ENCODE measurements at regions not wholly inside any gene's neighbourhood (a gene's known extent, or its start where the extent isn't known, plus 50 kb on each side); places are given as distances from the start of the nearest gene placed in this dataset.

DNA sequence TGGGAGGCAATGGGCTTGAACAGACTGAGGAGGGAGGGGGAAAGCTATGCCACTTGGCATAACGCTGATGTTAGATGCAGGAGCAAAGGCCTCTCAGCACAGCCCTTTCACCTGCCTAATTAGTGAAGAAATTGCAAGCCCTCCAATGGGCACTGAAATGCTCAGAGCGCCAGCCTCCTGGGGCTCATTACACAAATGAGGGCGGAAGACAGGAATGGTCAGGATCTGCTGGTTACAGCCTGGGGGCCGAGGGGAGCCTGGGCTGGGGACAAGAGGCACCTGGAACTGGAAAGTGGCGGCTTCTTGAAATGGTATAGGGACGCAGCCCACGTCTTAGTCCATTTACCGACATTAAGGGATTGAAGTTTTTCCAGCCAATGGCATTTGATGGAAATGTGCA lies 50.2 kb upstream of the PLET1 start:
- H3K27me3 Mint-ChIP-seq (ENCODE audit: low read depth in 2 of 2): peaks cover 0 to 3% of the 10 kb centered on the region in 2 donors
- DNase-seq: no peak
- no peak overlapping the region for H3K4me3 ChIP-seq (ENCODE audit: low read length)
- no peaks in the 10 kb centered on the region for H3K9me3 ChIP-seq (ENCODE audit: control insufficient read depth, insufficient read depth, low read length)
- H3K27ac ChIP-seq (ENCODE audit: low read length): no peak overlapping the region
- H3K27me3 ChIP-seq (ENCODE audit: control insufficient read depth, insufficient read depth, low read length): no peaks in the 10 kb centered on the region
- H3K27ac Mint-ChIP-seq: no peak overlapping the region
- TF ChIP-seq, protein P1, sequence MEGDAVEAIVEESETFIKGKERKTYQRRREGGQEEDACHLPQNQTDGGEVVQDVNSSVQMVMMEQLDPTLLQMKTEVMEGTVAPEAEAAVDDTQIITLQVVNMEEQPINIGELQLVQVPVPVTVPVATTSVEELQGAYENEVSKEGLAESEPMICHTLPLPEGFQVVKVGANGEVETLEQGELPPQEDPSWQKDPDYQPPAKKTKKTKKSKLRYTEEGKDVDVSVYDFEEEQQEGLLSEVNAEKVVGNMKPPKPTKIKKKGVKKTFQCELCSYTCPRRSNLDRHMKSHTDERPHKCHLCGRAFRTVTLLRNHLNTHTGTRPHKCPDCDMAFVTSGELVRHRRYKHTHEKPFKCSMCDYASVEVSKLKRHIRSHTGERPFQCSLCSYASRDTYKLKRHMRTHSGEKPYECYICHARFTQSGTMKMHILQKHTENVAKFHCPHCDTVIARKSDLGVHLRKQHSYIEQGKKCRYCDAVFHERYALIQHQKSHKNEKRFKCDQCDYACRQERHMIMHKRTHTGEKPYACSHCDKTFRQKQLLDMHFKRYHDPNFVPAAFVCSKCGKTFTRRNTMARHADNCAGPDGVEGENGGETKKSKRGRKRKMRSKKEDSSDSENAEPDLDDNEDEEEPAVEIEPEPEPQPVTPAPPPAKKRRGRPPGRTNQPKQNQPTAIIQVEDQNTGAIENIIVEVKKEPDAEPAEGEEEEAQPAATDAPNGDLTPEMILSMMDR (IDR thresholded peaks at IDR 0.05): no peak
- WGBS (ENCODE audit: insufficient coverage): 93% methylated on average over 8 of the region's 8 CpGs
- H3K36me3 ChIP-seq (ENCODE audit: control insufficient read depth, insufficient read depth, low read length): no peaks in the 10 kb centered on the region
- intact Hi-C loops (cut with micrococcal nuclease): no loop called here
- no peak overlapping the region for H3K4me3 Mint-ChIP-seq
- no peaks in the 10 kb centered on the region for H3K4me1 ChIP-seq (ENCODE audit: control insufficient read depth, insufficient read depth, low read length)
- peaks cover 0 to 3% of the 10 kb centered on the region in 2 donors for H3K9me3 Mint-ChIP-seq
- no peak for ATAC-seq
- no peaks in the 10 kb centered on the region for H3K36me3 Mint-ChIP-seq
- no peaks in the 10 kb centered on the region for H3K4me1 Mint-ChIP-seq

DNA sequence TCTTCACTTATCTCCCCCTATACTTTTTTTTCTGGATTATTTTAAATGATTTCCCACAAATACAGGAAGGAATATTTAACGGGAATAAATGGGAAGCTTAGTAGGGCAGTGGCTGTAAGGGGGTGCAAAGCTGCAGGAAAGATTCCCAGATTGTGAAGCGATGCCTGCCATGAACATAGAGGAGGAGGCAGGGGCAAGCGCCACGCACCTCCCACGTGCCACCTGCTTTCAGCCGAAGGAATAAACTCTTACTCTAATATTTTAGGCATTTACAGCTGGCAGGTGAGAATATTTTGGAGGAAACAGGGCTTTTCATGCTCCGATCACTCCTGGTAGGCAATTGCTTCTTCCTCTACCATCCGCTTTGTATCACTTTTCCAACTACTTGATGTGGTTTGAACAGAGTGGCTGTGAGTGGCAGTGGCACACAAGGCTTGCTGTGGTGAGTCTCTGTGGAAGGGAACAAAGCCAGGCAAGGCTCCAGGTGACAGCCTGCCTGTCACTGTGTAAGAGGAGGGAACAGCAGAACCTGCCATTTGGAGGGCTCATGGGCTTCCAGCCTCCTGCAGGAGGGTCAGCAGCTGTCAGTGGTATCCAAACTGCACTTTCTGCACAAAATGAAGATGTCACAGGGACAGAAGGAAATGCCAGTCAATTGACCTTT lies 54.5 kb upstream of the PLET1 start:
- no peaks in the 10 kb centered on the region for H3K9me3 Mint-ChIP-seq
- no peak overlapping the region for H3K27ac ChIP-seq (ENCODE audit: low read length)
- DNase-seq (no peak), ATAC-seq (no peak)
- no peaks in the 10 kb centered on the region for H3K36me3 ChIP-seq (ENCODE audit: control insufficient read depth, insufficient read depth, low read length)
- intact Hi-C loops (cut with micrococcal nuclease): no loop called here
- TF ChIP-seq, protein P1 (IDR thresholded peaks at IDR 0.05): no peak
- H3K4me3 ChIP-seq (ENCODE audit: low read length): no peak overlapping the region
- no peaks in the 10 kb centered on the region for H3K9me3 ChIP-seq (ENCODE audit: control insufficient read depth, insufficient read depth, low read length)
- no peak overlapping the region for H3K4me3 Mint-ChIP-seq
- H3K36me3 Mint-ChIP-seq: peaks cover 11% of the 10 kb centered on the region
- WGBS (ENCODE audit: insufficient coverage): 97% methylated on average over 6 of the region's 8 CpGs
- no peaks in the 10 kb centered on the region for H3K4me1 ChIP-seq (ENCODE audit: control insufficient read depth, insufficient read depth, low read length)
- H3K4me1 Mint-ChIP-seq: no peaks in the 10 kb centered on the region
- no peaks in the 10 kb centered on the region for H3K27me3 ChIP-seq (ENCODE audit: control insufficient read depth, insufficient read depth, low read length)
- H3K27me3 Mint-ChIP-seq (ENCODE audit: low read depth in 2 of 2): peaks cover 0 to 3% of the 10 kb centered on the region in 2 donors
- no peak overlapping the region for H3K27ac Mint-ChIP-seq

DNA sequence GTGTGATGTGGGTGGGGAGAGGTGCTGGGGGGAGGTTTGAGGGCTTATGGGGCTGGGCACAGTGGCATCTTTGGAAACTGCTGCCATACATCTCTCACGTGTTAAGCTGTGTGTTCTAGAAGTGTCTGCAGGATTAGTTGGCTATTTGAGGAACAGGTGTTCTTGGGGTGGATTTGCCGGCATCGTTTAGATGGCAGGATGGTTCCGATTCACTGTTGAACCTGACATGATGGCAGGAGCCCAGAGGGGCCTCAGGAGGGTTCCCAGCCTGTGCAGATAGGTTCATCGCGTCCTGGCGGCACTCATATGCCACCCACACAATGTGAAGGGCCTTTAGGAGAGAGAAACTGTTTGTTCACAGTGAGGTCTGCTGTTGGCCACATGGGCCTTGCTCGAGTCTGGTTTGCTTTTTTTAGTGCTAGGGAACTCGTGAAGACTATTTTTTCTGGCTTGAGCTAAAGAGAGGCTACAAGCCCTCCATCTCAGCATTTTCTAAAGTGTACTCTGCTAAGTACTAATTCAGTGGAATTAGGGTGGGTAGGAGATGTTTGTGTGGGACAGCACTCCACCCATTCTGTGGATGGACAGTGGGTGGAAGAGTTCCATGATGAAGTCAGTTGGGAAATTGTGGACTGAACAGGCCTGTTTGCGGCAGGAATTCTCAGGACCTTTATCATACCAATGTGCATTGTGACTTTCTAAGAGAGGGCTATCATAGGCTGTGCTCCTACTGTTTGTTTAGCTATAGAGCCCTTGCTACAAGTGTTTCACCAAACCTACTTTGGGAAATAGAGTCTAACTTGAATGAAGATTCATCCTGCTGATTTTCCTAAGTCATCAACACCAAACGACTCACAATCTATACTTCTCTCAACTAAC lies 55.4 kb upstream of the PLET1 start:
- peaks cover 0 to 3% of the 10 kb centered on the region in 2 donors for H3K27me3 Mint-ChIP-seq (ENCODE audit: low read depth in 2 of 2)
- no peak overlapping the region for H3K4me3 Mint-ChIP-seq
- WGBS (ENCODE audit: insufficient coverage): 91% methylated on average over 10 of the region's 11 CpGs
- no peak for DNase-seq
- Histone ChIP-seq H3K36me3 (ENCODE audit: control insufficient read depth, insufficient read depth, low read length) (no peaks in the 10 kb centered on the region), H3K27ac (ENCODE audit: low read length) (no peak overlapping the region), H3K9me3 (ENCODE audit: control insufficient read depth, insufficient read depth, low read length) (no peaks in the 10 kb centered on the region), H3K4me3 (ENCODE audit: low read length) (no peak overlapping the region), H3K27me3 (ENCODE audit: control insufficient read depth, insufficient read depth, low read length) (no peaks in the 10 kb centered on the region), H3K4me1 (ENCODE audit: control insufficient read depth, insufficient read depth, low read length) (no peaks in the 10 kb centered on the region)
- H3K9me3 Mint-ChIP-seq: no peaks in the 10 kb centered on the region
- TF ChIP-seq, protein P1 (IDR thresholded peaks at IDR 0.05): no peak
- peaks cover 0 to 5% of the 10 kb centered on the region in 2 donors for H3K4me1 Mint-ChIP-seq
- no peak for ATAC-seq
- H3K27ac Mint-ChIP-seq: no peak overlapping the region
- H3K36me3 Mint-ChIP-seq: peaks cover 11% of the 10 kb centered on the region
- intact Hi-C loops (cut with micrococcal nuclease): no loop called here

Data from natural killer cell (primary cell).